K562 (cell line): ENCODE measurements at regions not wholly inside any gene's neighbourhood (a gene's known extent, or its start where the extent isn't known, plus 50 kb on each side); places are given as distances from the start of the nearest gene placed in this dataset.

Experiments used
- ATAC-seq: fragments of 200-7000 bp; cut with Tn5 transposase; 3 replicates; pipeline ENCODE4 v1.9.1; 2020; ENCODE audit warnings: moderate library complexity
- BruUV-seq: library from RNA; stranded (reverse); fragments of 400-500 nt; replicated peaks from 2 replicates; lab custom pipeline; 2021; lab: Mats Ljungman, UMichigan
- CTCF ChIA-PET: fragments of 300-600 bp; formaldehyde crosslinking; extraction: SDS; loops from one replicate; lab custom pipeline; 2021; ENCODE audit warnings: low intra/inter-chr PET ratio; lab: Yijun Ruan, JAX
- POLR2A ChIA-PET: fragments of 300-600, 350-650 bp; sonication (Branson Sonifier 250); formaldehyde crosslinking; extraction: SDS; loops from one replicate; lab custom pipeline; 2021; ENCODE audit warnings: antibody characterized with exemption, inconsistent platforms; lab: Yijun Ruan, JAX
- DNase-seq, 4 experiments: peaks; one replicate each; pipeline versions ENCODE4 v3.0.0 to v3.0.0-alpha.2; 2011 to 2018; ENCODE audit warnings: low spot score in 3 of 4, mixed read lengths in 3 of 4; ENCODE audit errors: extremely low read depth in 1 of 4
- FAIRE-seq: peaks from 2 replicates; lab custom pipeline; 2011; peaks lifted over from hg19 to GRCh38; lab: Jason Lieb, UNC
- H2AFZ ChIP-seq: 2 replicates; pipeline ENCODE4 v1.6.0; 2011; ENCODE audit warnings: low read depth, low read length, control low read depth, inconsistent platforms
- H3K27ac ChIP-seq: fragments of 200-600 bp; 3 replicates; pipeline ENCODE4 v1.8.0; 2011; ENCODE audit warnings: low read depth, mild to moderate bottlenecking, control low read depth, inconsistent platforms, low read length, moderate library complexity, mixed read lengths; ENCODE audit errors: extremely low read depth
- H3K27me3 ChIP-seq, 2 experiments: fragments of 300-600 bp in 1 of 2; 2 replicates in 1 of 2; 3 replicates in 1 of 2; pipeline versions ENCODE4 v1.6.0 to v1.8.0; 2011; ENCODE audit warnings: inconsistent platforms in 2 of 2, low read length in 2 of 2, mild to moderate bottlenecking in 1 of 2, mixed read lengths in 1 of 2, moderate library complexity in 1 of 2; ENCODE audit not compliant: control insufficient read depth in 2 of 2, insufficient read depth in 2 of 2
- H3K36me3 ChIP-seq: fragments of 300-600 bp; 3 replicates; pipeline ENCODE4 v1.8.0; 2011; ENCODE audit warnings: mild to moderate bottlenecking, low read length, inconsistent platforms; ENCODE audit not compliant: control insufficient read depth, insufficient read depth
- H3K4me1 ChIP-seq, 2 experiments: fragments of 200-600 bp in 1 of 2; replicated peaks in 1 of 2; 2 replicates in 1 of 2; 3 replicates in 1 of 2; pipeline versions ENCODE4 v1.5.1 to v1.8.0; 2011; ENCODE audit warnings: inconsistent platforms in 2 of 2, low read length in 2 of 2, mild to moderate bottlenecking in 1 of 2, mixed read lengths in 1 of 2, moderate library complexity in 1 of 2; ENCODE audit not compliant: control insufficient read depth in 2 of 2, insufficient read depth in 2 of 2
- H3K4me2 ChIP-seq: 2 replicates; pipeline ENCODE4 v1.6.1; 2011; ENCODE audit warnings: low read length, control low read depth, inconsistent platforms, mixed read lengths; ENCODE audit not compliant: insufficient read depth
- H3K4me3 ChIP-seq: fragments of 200-600 bp; sonication (generic), shearing (Covaris generic); 2 replicates; pipeline ENCODE4 v1.5.1; 2016; ENCODE audit warnings: control low read depth, inconsistent platforms
- H3K79me2 ChIP-seq: fragments of 200-600 bp; 3 replicates; pipeline ENCODE4 v1.8.0; 2011; ENCODE audit warnings: low read length, inconsistent platforms; ENCODE audit not compliant: control insufficient read depth, insufficient read depth
- H3K9ac ChIP-seq, 2 experiments: 2 replicates each; pipeline versions ENCODE4 v1.6.0 to v1.6.1; 2011; ENCODE audit warnings: low read depth in 2 of 2, low read length in 2 of 2, control low read depth in 1 of 2, inconsistent platforms in 1 of 2, mild to moderate bottlenecking in 1 of 2, mixed read lengths in 1 of 2; ENCODE audit not compliant: insufficient read depth in 1 of 2
- H3K9me1 ChIP-seq: one replicate; pipeline ENCODE4 v1.6.0; 2011; ENCODE audit warnings: inconsistent platforms, mild to moderate bottlenecking, low read length, moderate library complexity; ENCODE audit not compliant: control insufficient read depth, insufficient read depth
- H3K9me3 ChIP-seq: replicated peaks from 2 replicates; pipeline ENCODE4 v1.5.1; 2011; ENCODE audit warnings: low read depth, low read length, inconsistent platforms; ENCODE audit not compliant: control insufficient read depth, insufficient read depth
- H4K20me1 ChIP-seq: replicated peaks from 2 replicates; pipeline ENCODE4 v1.6.1; 2011; ENCODE audit warnings: low read length, inconsistent platforms, mixed read lengths; ENCODE audit not compliant: control insufficient read depth, insufficient read depth
- EP400 ChIP-seq: fragments of 450-650 bp; IDR thresholded peaks from 2 replicates; pipeline ENCODE4 v1.6.1; 2017; ENCODE audit warnings: antibody characterized with exemption, mild to moderate bottlenecking, moderate library complexity
- GATAD2A ChIP-seq: fragments of 450-650 bp; IDR thresholded peaks from 2 replicates; pipeline ENCODE4 v1.6.1; 2017
- KAT2B ChIP-seq: IDR thresholded peaks from one replicate; pipeline ENCODE4 v1.6.1; 2012; ENCODE audit warnings: low read depth, mild to moderate bottlenecking, control low read depth, inconsistent platforms, low read length, moderate library complexity
- MCM5 ChIP-seq: fragments of 450-650 bp; IDR thresholded peaks from 2 replicates; pipeline ENCODE4 v1.6.1; 2016; ENCODE audit warnings: low read depth
- NKRF ChIP-seq: fragments of 450-650 bp; IDR thresholded peaks from 2 replicates; pipeline ENCODE4 v1.6.1; 2016; ENCODE audit warnings: borderline replicate concordance
- PHF8 ChIP-seq: fragments of 200-600 bp; sonication (generic); IDR thresholded peaks from 2 replicates; pipeline ENCODE4 v1.6.1; 2012; ENCODE audit warnings: mixed run types, mild to moderate bottlenecking, inconsistent platforms, low read length, moderate library complexity, borderline replicate concordance
- RNF219 ChIP-seq: fragments of 250-450 bp; sonication (Bioruptor Pico); IDR thresholded peaks from 2 replicates; pipeline ENCODE4 v1.5.0; 2022; ENCODE audit warnings: mild to moderate bottlenecking
- SIN3A ChIP-seq, 2 experiments: fragments of 150-350 bp in 1 of 2; IDR thresholded peaks; 2 replicates each; pipeline ENCODE4 v1.6.1; 2011 to 2016; ENCODE audit warnings: borderline replicate concordance in 2 of 2, low read depth in 2 of 2, low read length in 2 of 2, mild to moderate bottlenecking in 2 of 2, moderate library complexity in 2 of 2; ENCODE audit not compliant: control insufficient read depth in 1 of 2
- ZFP91 ChIP-seq: sonication (generic); formaldehyde crosslinking; IDR thresholded peaks from 2 replicates; pipeline ENCODE4 v1.8.0; 2022; ENCODE audit warnings: mild to moderate bottlenecking, missing genetic modification reagents
- ZKSCAN8 ChIP-seq: fragments of 200-800 bp; sonication (Bioruptor generic); IDR thresholded peaks from 2 replicates; pipeline ENCODE4 v1.6.1; 2016; ENCODE audit warnings: missing genetic modification characterization, missing compliant biosample characterization
- ZNF696 ChIP-seq: fragments of 250-450 bp; sonication (Bioruptor Pico); conservative IDR thresholded peaks from 2 replicates; pipeline ENCODE4 v1.4.0; 2020; ENCODE audit warnings: mild to moderate bottlenecking, moderate library complexity
- ZNF780A ChIP-seq: fragments of 250-450 bp; sonication (Bioruptor Pico); IDR thresholded peaks from 2 replicates; pipeline ENCODE4 v1.5.0; 2021; ENCODE audit warnings: mild to moderate bottlenecking
- WGBS: fragments of 100-300 bp; shearing (Covaris generic); methylation state at CpG from one replicate; pipeline ENCODE4 v1.1.6; 2016; ENCODE audit warnings: low coverage, mixed read lengths; ENCODE audit not compliant: insufficient coverage; ENCODE audit errors: missing lambda C conversion rate; 5-methylcytosine and 5-hydroxymethylcytosine counted together
- in situ Hi-C: fragments of 300-500 bp; cut with MboI; formaldehyde crosslinking; loops from 4 replicates; pipeline ENCODE4 v1.15.0; 2018; ENCODE audit warnings: inconsistent platforms, mixed read lengths
- intact Hi-C: fragments of 100-400 bp; cut with micrococcal nuclease; formaldehyde crosslinking; loops from 2 replicates; pipeline ENCODE4 v1.14.2; 2022

GRCh38 chr13:111555268-111555808 is 234.9 kb downstream of the TEX29 start:
- in situ Hi-C loops (no loop called here), intact Hi-C loops (no loop called here)
- Histone ChIP-seq H3K9me1 (no peaks in the 10 kb centered on the region), H3K9ac (no peak overlapping the region), H3K9me3 (no peaks in the 10 kb centered on the region), H3K27ac (no peak overlapping the region), H3K4me3 (no peak overlapping the region), H2AFZ (no peak overlapping the region), H3K36me3 (no peaks in the 10 kb centered on the region), H3K4me2 (no peak overlapping the region), H3K27me3 (peaks cover 0 to 40% of the 10 kb centered on the region in 2 experiments; a peak in 3 of 5 replicates), H4K20me1 (no peaks in the 10 kb centered on the region), H3K79me2 (no peaks in the 10 kb centered on the region), H3K4me1 (no peaks in the 10 kb centered on the region)
- no TSS peak for BruUV-seq
- ATAC-seq (no peak), DNase-seq (no peak), FAIRE-seq (no peak)
- ChIA-PET CTCF (no interaction called here), POLR2A (interaction anchor here (1.0 kb wide), 1 partner anchor 14 kb away, joined by 3 read pairs; no protein-coding TSS in a partner anchor)
- WGBS = 1% methylated on average over 10 of the region's 10 CpGs
- TF ChIP-seq EP400 (no peak), NKRF (no peak), GATAD2A (no peak), ZKSCAN8 (CRISPR knock-in tag) (no peak), KAT2B (no peak), SIN3A (IDR thresholded peaks at IDR 0.05; ENCODE audit: borderline replicate concordance in 2 of 2, control insufficient read depth in 1 of 2, low read depth in 2 of 2, low read length in 2 of 2) (no peak), ZNF696 (CRISPR knock-in tag) (no peak), MCM5 (no peak), PHF8 (no peak), ZNF780A (CRISPR knock-in tag) (no peak), RNF219 (CRISPR knock-in tag) (no peak), ZFP91 (no peak)
